ENCODE measurements at regions not wholly inside any gene's neighbourhood (a gene's known extent, or its start where the extent isn't known, plus 50 kb on each side); places are given as distances from the start of the nearest gene placed in this dataset.
"Not testable (repeated sequence)": the region's sequence is repeated elsewhere in the genome, so short reads cannot be mapped to it uniquely, and the experiment has no call there.

- no peak for DNase-seq
Observed at GRCh38 chrX:55142206-55142918, 53.5 kb downstream of the PAGE2 start.

GRCh38 chrX:55142919-55143310 is 54.1 kb downstream of the PAGE2 start:
- DNase-seq, result no peak

DNA sequence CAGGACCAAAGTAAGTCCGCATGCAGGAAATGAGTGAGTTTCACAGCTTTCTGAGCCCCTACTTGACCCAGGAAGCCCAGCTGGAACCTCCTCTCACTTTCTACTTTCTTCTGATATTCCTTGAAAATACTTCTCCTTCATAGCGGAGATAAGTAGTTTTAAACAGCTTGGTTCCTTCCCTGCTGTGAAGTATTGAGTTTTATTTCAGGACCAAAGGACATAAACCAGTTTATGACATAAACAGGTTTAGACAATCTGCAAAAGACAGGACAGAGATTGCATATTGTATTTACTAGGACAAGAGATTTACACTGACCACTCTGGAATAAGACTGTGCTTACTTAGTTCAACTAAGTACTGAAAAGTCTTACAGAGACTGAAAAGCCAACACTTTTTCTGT is 54.8 kb downstream of the PAGE2 start:
- DNase-seq, result no peak

DNA sequence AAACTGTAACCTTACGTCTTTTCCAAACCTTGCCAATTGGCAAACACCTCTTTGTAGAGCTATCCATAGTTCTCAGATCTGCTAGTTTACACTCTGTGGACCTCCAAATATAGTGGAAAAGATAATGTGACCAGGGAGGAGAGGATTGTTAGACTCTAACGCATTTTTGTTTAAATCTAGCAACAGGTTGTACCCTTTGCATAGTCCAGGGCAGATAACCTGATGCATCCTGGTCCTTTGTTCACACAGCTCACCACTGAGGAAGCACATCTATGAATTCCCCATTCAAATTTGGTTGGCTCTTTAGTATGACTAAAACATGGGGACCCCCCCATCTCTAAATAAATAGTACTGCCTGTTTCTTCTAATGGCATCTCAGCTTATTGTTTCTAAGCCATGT is 55.9 kb downstream of the PAGE2 start:
- DNase-seq, result no peak

DNA sequence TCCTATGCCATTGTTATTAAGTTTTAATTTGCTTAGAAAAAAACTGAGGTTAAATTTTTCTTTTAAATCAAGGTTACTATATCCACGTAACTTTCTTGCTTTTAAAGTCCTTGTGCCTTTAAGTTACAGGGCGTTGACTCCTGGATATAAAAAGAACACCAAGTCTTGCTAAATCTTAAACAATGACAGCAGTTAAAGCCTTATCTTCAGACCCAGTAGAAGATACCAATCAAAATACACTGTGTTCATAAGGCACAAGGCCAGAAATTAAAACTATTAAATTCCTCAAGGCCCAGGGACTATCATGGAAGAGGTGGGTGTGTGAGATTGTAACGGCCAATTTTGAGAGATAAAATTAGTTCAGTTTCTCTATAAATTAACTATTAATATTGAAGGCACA is 60.4 kb downstream of the PAGE2 start:
- no peak for DNase-seq

- no peak for DNase-seq
Observed at GRCh38 chrX:55151199-55151598, 62.4 kb downstream of the PAGE2 start.

DNA sequence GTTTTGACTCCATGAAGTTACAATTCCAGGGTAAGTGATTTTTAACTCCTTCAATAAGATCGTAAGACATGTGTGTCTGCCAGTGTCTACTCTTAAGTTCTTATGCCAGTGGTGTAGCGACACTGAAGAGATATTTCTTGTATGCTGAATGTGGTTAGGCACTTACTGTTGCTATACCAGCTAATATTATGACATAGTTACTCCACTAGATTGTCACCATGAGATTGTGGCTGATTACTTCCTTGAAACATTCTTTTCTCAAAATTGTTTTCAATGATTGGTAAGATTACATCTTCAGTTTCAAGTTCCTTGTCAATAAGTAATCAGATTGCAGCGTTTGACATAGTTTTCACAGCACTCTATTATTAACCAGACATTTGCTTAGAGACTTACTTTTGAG is 60.6 kb upstream of the PAGE5 start:
- no peak for DNase-seq

DNA sequence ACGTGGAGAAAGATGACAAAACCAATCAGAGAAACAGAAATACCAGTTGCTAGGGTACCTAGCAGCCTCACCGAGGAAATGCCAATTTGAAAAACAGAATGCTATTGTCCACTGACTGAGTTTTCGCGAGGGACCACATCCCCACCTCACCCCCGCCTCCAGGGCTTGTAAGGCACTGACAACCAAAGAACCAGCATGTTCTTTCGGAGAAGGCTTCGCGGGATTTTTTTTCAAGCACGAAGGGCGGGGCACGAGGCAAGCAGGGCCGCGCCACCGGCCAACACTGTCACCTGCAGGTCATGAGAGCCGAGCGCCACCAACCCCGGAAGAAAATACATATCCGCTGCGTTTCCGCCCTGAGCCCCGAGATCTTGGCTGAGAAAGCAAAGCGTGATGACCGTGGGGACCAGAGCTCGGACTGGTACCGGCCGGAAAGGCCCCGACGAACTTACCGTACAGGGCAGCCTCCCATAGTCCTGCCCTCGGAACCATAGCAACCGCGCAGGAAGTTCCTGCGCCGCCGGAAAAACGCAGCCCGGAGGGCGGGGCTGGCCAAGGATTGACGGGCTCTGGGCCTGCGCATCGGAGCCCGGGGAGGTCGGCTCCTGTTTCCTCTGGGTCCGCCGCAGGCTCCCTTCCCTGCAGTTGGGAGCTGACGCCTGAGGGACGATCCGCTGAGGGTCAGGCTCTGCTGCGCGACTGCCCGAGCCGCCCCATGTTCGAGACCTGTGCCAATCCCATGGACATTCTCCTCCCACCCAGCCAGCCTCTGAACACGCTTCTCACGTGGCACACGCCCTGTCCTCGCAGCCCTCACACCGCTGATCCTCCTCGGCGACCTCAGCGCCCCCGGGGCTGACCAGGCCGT is 59.2 kb upstream of the PAGE5 start:
- peak; percentile 78 for DNase-seq

DNA sequence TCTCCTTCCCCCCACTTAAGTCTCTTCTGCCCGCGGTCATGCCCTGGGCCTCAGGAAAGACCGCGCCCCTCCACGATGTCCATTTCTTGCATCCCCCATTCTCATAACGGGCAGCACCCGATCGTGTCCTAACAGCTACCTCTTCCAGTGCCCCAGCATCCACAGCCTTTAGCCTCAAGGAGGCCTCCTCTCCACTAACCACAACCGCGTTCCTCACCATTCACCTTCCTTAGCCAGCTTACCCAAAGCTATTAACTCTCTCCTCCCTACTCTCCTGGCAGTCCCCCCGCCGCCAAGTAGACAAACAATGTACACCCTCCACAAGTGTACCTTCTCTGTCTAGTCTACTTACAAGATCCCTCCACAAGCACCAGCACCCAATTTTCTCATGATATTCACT is 58.6 kb upstream of the PAGE5 start:
- DNase-seq, result no peak

GRCh38 chrX:55163171-55163570 is 57.0 kb upstream of the PAGE5 start:
- DNase-seq, result no peak

- DNase-seq, result not testable (repeated sequence)
Observed at GRCh38 chrX:55165026-55165425, 55.1 kb upstream of the PAGE5 start.

DNA sequence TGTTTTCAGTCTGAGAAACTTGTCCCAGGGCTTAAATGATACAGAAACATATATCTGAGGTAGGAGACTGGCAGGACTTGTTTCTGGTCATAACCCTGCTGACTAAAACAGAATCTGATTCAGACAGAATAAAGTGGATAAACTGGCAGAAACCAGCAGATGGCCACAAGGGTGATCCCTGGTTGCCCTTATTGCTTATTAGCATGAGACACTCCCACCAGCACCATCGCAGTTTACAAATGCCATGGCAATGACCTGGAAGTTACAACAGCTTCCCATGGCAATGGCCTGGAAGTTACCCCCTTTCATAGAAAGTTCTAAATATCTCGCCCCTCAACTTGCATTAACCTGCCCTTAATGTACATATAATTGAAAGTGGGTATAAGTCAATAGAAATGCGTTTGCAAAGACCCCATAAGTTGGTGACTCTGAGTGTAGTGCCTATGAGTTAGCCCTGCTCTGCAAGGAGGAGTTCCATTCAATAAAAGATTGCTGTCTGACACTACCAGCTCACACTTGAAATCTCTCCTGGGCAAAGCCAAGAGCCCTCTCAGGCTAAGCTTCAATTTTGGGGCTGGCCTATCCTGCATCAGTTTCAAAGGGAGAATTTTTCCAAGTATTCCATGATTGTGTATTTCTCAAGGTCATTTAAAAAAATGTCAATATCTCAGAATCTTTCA is 52.9 kb upstream of the PAGE5 start:
- DNase-seq, result no peak

- DNase-seq, result no peak
Observed at GRCh38 chrX:55167901-55168300, 52.2 kb upstream of the PAGE5 start.

- DNase-seq, result no peak
Observed at GRCh38 chrX:55169782-55170181, 50.4 kb upstream of the PAGE5 start.
